HG02678 (cell line): ENCODE measurements at regions not wholly inside any gene's neighbourhood (a gene's known extent, or its start where the extent isn't known, plus 50 kb on each side); places are given as distances from the start of the nearest gene placed in this dataset.
A peak's percentile ranks its signal among the peaks of the same experiment; 100 is the strongest.

Experiments
- ATAC-seq: cut with Tn5 transposase; IDR thresholded peaks from one replicate; pipeline ENCODE4 v1.9.1; 2021; ENCODE audit warnings: mild to moderate bottlenecking, moderate library complexity; ENCODE audit not compliant: unreplicated experiment

- ATAC-seq = no peak
Measured at GRCh38 chr9:91151718-91152095, 210.0 kb downstream of the AUH start.

GRCh38 chr9:91154686-91155085 is 207.0 kb downstream of the AUH start:
- no peak for ATAC-seq

DNA sequence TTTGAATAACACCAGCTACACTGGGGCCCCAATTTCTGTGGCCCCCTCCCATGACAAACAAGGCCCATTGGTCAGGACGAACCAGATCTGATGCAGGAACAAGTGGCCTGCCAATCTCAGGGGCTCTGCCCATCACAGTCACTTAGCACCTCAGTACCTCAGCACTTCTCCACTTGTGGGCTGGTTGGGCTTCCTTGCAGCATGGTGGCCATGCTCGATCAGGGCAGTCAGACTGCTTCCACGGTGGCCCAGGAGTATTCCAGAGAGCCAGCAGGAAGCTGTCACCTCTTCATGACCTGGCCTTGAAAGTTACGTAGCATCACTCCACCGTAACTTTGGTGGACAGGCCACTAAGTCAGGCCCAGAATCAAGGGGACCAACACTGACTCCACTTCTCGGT is 206.5 kb downstream of the AUH start:
- no peak for ATAC-seq

GRCh38 chr9:91155746-91156376 is 205.9 kb downstream of the AUH start:
- ATAC-seq = no peak

GRCh38 chr9:91156451-91157234 is 205.1 kb downstream of the AUH start:
- ATAC-seq = no peak

- no peak for ATAC-seq
Measured at GRCh38 chr9:91157883-91158282, 203.8 kb downstream of the AUH start.

- no peak for ATAC-seq
Measured at GRCh38 chr9:91158286-91158685, 203.4 kb downstream of the AUH start.

- ATAC-seq = no peak
Measured at GRCh38 chr9:91158946-91159345, 202.8 kb downstream of the AUH start.

- ATAC-seq = no peak
Measured at GRCh38 chr9:91159664-91160121, 202.0 kb downstream of the AUH start.

DNA sequence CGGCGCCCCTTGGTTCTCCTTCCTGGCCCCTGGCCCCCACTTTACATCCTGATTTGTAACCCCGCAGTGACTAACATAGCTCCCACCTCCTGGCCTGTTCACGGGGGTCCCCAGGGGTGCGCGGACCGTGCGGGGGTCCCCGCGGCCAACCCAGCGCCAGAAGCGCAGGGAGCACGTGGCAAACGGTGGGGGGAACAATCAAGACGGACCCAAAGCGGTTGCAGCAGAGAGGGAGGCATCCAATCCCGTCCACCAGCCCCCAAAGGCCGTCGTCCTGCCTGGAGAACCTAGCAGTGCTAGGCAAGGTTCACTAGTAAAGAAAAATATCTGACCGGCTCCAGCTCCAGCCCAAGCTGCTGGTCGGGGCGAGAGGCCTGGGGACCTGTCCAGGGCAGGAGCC is 201.5 kb downstream of the AUH start:
- ATAC-seq = no peak

DNA sequence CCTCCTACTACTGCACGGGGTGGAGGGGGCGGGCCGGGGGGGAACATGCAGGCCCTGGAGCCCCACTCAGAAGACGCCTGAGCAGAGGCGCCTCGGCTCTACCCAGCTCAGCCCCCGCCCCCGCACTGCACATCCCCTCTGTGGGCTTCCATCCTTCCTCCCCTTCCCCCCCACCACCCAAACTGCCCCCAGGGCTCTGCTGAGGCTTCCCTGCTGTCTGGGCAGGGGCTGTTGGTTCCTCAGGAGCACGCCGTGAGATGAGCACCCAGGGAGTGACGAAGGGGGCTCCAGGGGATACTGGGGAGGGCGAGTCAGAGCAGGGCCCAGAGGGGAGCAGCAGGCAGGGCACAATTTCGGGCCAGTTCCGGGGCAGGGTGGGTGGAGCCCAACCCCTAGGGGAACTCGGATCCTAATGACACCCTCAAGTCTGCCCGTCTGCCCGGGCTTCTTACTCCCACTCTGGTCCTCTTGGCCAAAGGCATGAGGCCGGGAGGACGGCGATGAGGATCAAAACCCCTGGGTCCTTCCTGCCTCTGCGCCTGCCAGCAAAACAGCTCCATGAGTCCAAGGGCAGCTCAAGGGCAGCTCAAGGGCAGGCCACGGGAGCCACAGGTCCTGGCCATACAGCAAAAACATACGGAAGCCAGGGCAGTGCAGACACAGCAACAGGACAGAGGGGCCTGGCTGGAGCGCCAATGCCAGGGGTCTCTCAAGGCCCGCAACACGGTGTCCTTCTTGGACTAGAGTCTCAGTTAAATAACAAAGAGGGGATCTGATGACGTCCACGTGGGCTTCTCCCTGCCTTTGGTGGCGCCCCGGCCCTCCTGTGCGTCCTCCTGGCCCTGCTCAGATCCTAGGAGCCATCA is 200.9 kb downstream of the AUH start:
- no peak for ATAC-seq

DNA sequence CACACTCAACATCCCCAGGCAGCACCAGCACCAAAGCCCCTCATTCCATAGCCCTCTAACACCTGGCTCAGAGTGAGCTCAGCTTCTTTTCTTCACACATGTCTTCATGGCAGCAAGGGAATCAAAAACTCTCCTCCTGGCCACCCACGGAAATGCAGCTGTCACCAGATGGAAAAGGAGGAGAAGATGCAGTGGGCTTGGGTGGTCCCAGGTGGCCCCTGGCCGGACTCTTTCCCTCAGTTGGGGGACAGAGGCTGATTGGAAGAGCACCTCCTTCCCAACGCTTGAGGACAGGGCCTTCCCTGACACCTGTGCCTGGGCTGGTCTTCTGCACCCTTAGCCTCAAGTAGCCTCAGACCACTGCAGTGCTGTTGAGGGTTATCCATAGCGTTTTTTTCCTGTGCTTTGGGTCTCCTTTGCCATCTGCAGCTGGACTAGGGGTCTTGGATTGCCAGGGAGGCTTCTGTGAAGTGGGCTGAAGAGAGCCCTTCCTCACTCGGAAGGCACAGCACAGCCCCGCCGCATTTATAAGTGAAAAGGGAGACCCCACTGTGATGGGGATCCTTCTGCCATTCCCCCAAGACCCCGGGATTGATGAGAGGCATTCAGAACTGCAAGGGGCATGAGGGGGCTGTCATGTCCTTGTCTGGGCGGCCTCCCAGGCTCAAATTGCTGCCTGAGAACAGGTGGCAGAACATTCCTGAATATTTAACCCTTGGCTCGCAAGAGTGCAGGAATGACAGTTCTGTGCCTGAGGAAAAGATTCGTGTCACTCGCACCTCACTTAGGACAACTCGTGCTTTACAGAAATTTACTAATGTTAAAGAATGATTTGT is 200.0 kb downstream of the AUH start:
- ATAC-seq = no peak

DNA sequence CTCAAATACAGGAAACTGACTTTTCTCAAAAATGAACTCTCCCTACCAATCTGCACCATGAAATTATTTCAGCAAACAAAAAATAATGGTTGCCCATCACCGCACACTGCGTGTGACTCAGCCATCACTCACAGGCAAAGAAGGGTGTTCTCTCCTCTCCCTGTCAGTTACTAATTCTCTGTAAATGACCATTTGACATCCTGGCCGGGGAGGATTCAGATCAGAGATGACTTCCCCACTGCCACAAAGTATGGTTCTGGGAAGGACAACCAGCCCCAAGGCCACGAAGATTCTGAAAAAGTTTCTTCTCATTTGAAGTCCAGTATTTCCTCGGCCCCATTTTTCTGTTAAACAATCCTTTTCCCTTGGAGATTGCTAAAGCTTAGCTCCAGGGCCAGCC is 199.4 kb downstream of the AUH start:
- no peak for ATAC-seq

DNA sequence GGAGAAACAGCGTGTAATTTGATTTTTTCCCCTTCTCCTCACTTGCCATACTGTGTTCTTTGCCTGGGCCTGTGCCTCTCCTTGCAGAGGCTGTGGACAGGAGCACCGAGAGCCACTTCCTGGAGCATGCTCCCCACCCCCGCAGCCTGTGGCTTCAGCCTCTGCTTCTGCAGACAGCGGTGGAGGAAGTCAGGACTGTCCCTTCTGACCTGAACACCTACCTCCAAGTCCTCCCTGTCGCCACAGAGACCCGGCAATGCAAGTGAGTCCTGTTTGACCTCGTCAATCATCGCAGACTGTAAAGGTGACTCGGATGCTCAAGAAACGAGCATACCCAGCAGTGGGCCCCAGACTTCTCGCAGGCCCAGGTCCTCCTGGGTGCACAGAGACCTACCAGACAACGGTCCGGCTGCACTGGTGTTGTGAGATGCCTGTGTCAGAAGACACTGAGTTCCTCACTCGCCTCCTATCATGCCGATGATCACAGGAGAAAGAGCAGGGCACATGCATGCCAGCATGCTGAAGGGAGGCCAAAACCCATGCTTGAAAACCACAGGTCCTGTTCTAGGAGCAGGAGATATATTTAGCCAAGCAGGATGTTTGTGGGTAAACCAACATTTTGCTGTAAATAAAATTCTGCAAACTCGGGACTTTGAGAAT is 198.8 kb downstream of the AUH start:
- peak; percentile 75 for ATAC-seq

DNA sequence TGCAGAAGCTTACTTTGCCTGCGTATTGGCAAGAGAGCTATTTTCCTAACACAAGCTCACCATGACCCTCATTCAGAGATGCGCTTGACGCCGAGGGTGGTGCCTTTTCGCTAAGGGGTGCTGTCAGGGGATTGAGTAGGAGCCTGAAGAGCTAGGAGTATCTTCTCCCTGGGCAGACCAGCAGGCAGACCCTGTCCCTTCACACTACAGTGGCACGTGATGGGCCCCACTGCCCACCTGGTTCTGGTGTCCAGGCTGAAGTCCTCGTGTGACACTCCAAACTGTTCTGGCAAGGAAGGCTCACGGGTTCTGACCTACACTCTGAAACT is 198.3 kb downstream of the AUH start:
- ATAC-seq = no peak

GRCh38 chr9:91163773-91164471 is 197.8 kb downstream of the AUH start:
- ATAC-seq = peak; percentile 39
